ENCODE measurements at regions not wholly inside any gene's neighbourhood (a gene's known extent, or its start where the extent isn't known, plus 50 kb on each side); places are given as distances from the start of the nearest gene placed in this dataset.

DNA sequence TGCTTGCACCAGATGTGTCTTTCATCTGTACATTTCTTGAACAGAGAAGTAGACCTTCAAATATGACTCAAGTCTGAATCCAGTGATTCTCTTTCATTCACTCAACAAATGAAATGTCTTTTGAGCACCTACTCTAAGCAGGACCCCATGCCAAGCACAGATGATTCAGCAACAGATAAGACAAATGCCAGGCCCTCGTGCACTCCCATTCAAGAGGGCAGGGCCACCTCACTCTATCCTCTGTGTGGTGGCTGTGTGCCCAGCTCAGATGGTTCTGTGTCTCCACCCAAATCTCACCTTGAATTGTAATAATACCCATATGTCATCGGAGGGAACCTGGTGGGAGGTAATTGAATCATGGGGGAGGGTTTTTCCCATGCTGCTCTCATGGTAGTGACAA lies 74.1 kb upstream of the NKD1 start:
- Histone ChIP-seq H3K27ac (ENCODE audit: low read depth in 1 of 2, low read length in 1 of 2) (no peak overlapping the region), H3K27me3 (ENCODE audit: control insufficient read depth in 3 of 3, insufficient read depth in 3 of 3, low read length in 2 of 3) (peaks cover 0 to 5% (median 0%) of the 10 kb centered on the region in 3 donors), H3K36me3 (ENCODE audit: control insufficient read depth in 4 of 4, insufficient read depth in 4 of 4, low read length in 4 of 4) (no peaks in the 10 kb centered on the region), H3K9ac (ENCODE audit: insufficient read depth in 1 of 2, low read length in 2 of 2) (no peak overlapping the region), H3K9me3 (ENCODE audit: control insufficient read depth in 4 of 4, insufficient read depth in 3 of 4, low read length in 3 of 4) (peaks cover 0 to 2% (median 0%) of the 10 kb centered on the region in 4 donors), H3K4me1 (ENCODE audit: control insufficient read depth in 5 of 5, insufficient read depth in 5 of 5, low read length in 5 of 5) (no peaks in the 10 kb centered on the region), H3K4me3 (no peak overlapping the region)
- TF ChIP-seq, protein P1, sequence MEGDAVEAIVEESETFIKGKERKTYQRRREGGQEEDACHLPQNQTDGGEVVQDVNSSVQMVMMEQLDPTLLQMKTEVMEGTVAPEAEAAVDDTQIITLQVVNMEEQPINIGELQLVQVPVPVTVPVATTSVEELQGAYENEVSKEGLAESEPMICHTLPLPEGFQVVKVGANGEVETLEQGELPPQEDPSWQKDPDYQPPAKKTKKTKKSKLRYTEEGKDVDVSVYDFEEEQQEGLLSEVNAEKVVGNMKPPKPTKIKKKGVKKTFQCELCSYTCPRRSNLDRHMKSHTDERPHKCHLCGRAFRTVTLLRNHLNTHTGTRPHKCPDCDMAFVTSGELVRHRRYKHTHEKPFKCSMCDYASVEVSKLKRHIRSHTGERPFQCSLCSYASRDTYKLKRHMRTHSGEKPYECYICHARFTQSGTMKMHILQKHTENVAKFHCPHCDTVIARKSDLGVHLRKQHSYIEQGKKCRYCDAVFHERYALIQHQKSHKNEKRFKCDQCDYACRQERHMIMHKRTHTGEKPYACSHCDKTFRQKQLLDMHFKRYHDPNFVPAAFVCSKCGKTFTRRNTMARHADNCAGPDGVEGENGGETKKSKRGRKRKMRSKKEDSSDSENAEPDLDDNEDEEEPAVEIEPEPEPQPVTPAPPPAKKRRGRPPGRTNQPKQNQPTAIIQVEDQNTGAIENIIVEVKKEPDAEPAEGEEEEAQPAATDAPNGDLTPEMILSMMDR (IDR thresholded peaks at IDR 0.05; ENCODE audit: control extremely low read depth, extremely low read depth) = no peak
- WGBS, 2 donors = 53 to 69% methylated on average over 2 of the region's 2 CpGs
- no peak for DNase-seq
- no peak for ATAC-seq (ENCODE audit: insufficient read depth, low FRiP score)

DNA sequence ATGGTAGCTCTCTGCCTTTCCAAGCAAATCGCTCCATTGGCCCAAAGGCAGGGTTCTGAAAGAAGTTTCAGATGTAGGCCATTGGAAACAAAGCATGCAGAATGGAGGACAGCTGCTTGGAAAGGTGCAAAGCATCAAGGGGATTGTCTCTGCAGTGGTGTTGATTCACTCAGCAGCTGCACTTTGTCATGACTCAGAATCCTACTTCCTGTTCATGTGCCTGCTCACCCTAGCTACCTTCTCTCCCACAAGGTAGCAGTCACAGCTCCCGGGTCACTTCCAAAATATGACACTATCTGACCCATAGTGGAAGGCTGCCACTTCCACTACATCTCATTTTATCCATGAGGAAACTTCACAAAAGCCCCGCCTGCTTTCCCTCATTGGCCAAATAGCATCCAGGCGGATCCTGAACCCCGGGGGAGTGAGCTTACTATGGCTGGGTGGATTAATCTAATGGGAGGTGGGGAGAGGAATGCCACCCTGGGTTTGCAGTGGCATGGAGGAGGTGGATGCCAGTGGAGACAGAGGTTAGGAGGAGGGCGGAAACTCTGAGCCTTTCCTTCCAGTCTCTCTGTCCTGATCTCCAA lies 74.7 kb upstream of the NKD1 start:
- TF ChIP-seq, protein P1 (IDR thresholded peaks at IDR 0.05; ENCODE audit: control extremely low read depth, extremely low read depth) = no peak
- H3K27me3 ChIP-seq (ENCODE audit: control insufficient read depth in 3 of 3, insufficient read depth in 3 of 3, low read length in 2 of 3) = peaks cover 0 to 5% (median 0%) of the 10 kb centered on the region in 3 donors
- H3K9ac ChIP-seq (ENCODE audit: insufficient read depth in 1 of 2, low read length in 2 of 2) = no peak overlapping the region
- H3K4me3 ChIP-seq = no peak overlapping the region
- ATAC-seq (ENCODE audit: insufficient read depth, low FRiP score) (no peak), DNase-seq (no peak)
- WGBS, 2 donors = 83 to 84% methylated on average over 6 of the region's 6 CpGs
- no peaks in the 10 kb centered on the region for H3K36me3 ChIP-seq (ENCODE audit: control insufficient read depth in 4 of 4, insufficient read depth in 4 of 4, low read length in 4 of 4)
- peaks cover 0 to 3% (median 0%) of the 10 kb centered on the region in 5 donors for H3K4me1 ChIP-seq (ENCODE audit: control insufficient read depth in 5 of 5, insufficient read depth in 5 of 5, low read length in 5 of 5)
- no peak overlapping the region for H3K27ac ChIP-seq (ENCODE audit: low read depth in 1 of 2, low read length in 1 of 2)
- H3K9me3 ChIP-seq (ENCODE audit: control insufficient read depth in 4 of 4, insufficient read depth in 3 of 4, low read length in 3 of 4) = peaks cover 0 to 2% (median 0%) of the 10 kb centered on the region in 4 donors

DNA sequence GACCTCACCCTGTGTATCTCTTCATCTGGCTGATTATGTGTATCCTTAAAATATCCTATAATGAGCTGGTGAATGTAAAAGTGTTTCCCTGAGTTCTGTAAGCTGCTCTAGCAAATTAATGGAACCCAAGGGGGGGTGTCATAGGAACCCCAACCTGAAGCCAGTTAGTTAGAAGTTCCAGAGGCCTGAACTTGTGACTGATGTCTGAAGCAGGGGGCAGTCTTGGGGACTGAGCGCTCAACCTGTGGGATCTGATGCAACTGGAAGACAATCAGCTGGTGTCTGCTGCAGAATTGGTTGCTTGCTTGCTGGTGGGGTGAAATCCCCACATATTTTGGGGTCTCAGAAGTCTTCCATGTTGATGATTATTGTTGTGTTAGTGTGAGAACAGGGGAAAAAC lies 75.7 kb upstream of the NKD1 start:
- TF ChIP-seq, protein P1 (IDR thresholded peaks at IDR 0.05; ENCODE audit: control extremely low read depth, extremely low read depth) = no peak
- DNase-seq = no peak
- Histone ChIP-seq H3K27me3 (ENCODE audit: control insufficient read depth in 3 of 3, insufficient read depth in 3 of 3, low read length in 2 of 3) (peaks cover 0 to 5% (median 0%) of the 10 kb centered on the region in 3 donors), H3K9me3 (ENCODE audit: control insufficient read depth in 4 of 4, insufficient read depth in 3 of 4, low read length in 3 of 4) (peaks cover 0 to 2% (median 0%) of the 10 kb centered on the region in 4 donors), H3K36me3 (ENCODE audit: control insufficient read depth in 4 of 4, insufficient read depth in 4 of 4, low read length in 4 of 4) (no peaks in the 10 kb centered on the region), H3K4me1 (ENCODE audit: control insufficient read depth in 5 of 5, insufficient read depth in 5 of 5, low read length in 5 of 5) (peaks cover 0 to 10% (median 0%) of the 10 kb centered on the region in 5 donors), H3K9ac (ENCODE audit: insufficient read depth in 1 of 2, low read length in 2 of 2) (no peak overlapping the region), H3K27ac (ENCODE audit: low read depth in 1 of 2, low read length in 1 of 2) (no peak overlapping the region), H3K4me3 (no peak overlapping the region)
- 81 to 95% methylated on average over 1 of the region's 1 CpG for WGBS, 2 donors
- ATAC-seq (ENCODE audit: insufficient read depth, low FRiP score) = no peak

DNA sequence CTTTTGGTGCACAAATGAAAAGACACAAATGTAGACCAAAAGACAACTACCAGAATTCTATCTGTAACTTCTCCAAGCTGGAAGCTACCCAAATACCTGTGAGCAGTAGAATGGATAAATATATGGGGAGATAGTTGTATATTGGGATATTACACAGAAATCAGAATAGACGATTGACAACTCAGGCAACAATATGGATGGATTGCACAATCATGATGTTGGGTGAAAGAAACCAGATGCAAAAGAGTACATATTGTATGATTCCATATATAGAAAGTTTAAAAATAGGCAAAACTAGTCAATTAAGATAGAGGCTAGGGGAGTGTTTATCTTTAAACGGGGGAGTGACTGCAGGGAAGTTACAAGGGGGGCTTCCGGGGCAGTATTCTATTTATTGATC lies 77.5 kb upstream of the NKD1 start:
- TF ChIP-seq, protein P1 (IDR thresholded peaks at IDR 0.05; ENCODE audit: control extremely low read depth, extremely low read depth) = no peak
- H3K27ac ChIP-seq (ENCODE audit: low read depth in 1 of 2, low read length in 1 of 2) = no peak overlapping the region
- DNase-seq = no peak
- peaks cover 0 to 3% (median 0%) of the 10 kb centered on the region in 4 donors for H3K9me3 ChIP-seq (ENCODE audit: control insufficient read depth in 4 of 4, insufficient read depth in 3 of 4, low read length in 3 of 4)
- H3K4me3 ChIP-seq = no peak overlapping the region
- H3K27me3 ChIP-seq (ENCODE audit: control insufficient read depth in 3 of 3, insufficient read depth in 3 of 3, low read length in 2 of 3) = peaks cover 0 to 5% (median 0%) of the 10 kb centered on the region in 3 donors
- 79 to 85% methylated on average over 3 of the region's 3 CpGs for WGBS, 2 donors
- peaks cover 0 to 10% (median 0%) of the 10 kb centered on the region in 5 donors for H3K4me1 ChIP-seq (ENCODE audit: control insufficient read depth in 5 of 5, insufficient read depth in 5 of 5, low read length in 5 of 5)
- H3K9ac ChIP-seq (ENCODE audit: insufficient read depth in 1 of 2, low read length in 2 of 2) = no peak overlapping the region
- no peaks in the 10 kb centered on the region for H3K36me3 ChIP-seq (ENCODE audit: control insufficient read depth in 4 of 4, insufficient read depth in 4 of 4, low read length in 4 of 4)
- no peak for ATAC-seq (ENCODE audit: insufficient read depth, low FRiP score)
